HepG2 (cell line): ENCODE measurements at regions not wholly inside any gene's neighbourhood (a gene's known extent, or its start where the extent isn't known, plus 50 kb on each side); places are given as distances from the start of the nearest gene placed in this dataset.

Experiments used
- ATAC-seq: fragments of 200-7000 bp; cut with Tn5 transposase; 3 replicates; pipeline ENCODE4 v1.9.1; 2020; ENCODE audit warnings: mild to moderate bottlenecking, moderate library complexity
- BruUV-seq: library from RNA; stranded (reverse); fragments of 400-500 nt; replicated peaks from 2 replicates; lab custom pipeline; 2021; lab: Mats Ljungman, UMichigan
- CTCF ChIA-PET: fragments of 300-600 bp; formaldehyde crosslinking; extraction: SDS; loops from one replicate; lab custom pipeline; 2021; ENCODE audit warnings: low total read pairs, inconsistent platforms, low intra/inter-chr PET ratio; lab: Yijun Ruan, JAX
- POLR2A ChIA-PET: fragments of 350-600 bp; sonication (Branson Sonifier 250); formaldehyde crosslinking; loops from one replicate; lab custom pipeline; 2020; ENCODE audit warnings: antibody characterized with exemption, inconsistent platforms; lab: Yijun Ruan, JAX
- DNase-seq: peaks from one replicate; pipeline ENCODE4 v3.0.0-alpha.2; 2015; ENCODE audit warnings: low spot score
- FAIRE-seq: peaks from 3 replicates; lab custom pipeline; 2011; peaks lifted over from hg19 to GRCh38; lab: Jason Lieb, UNC
- H2AFZ ChIP-seq: one replicate; pipeline ENCODE4 v1.6.1; 2011; ENCODE audit warnings: low read length, inconsistent platforms
- H3K27ac ChIP-seq: fragments of 300-600 bp; 3 replicates; pipeline ENCODE4 v1.8.0; 2011; ENCODE audit warnings: mixed run types, mild to moderate bottlenecking, mixed read lengths, low read length, inconsistent platforms; ENCODE audit not compliant: insufficient read depth; ENCODE audit errors: extremely low read length
- H3K27me3 ChIP-seq, 2 experiments: fragments of 200-600 bp in 1 of 2; 2 replicates in 1 of 2; 3 replicates in 1 of 2; pipeline versions ENCODE4 v1.6.0 to v1.8.0; 2011; ENCODE audit warnings: low read length in 2 of 2, mild to moderate bottlenecking in 2 of 2, moderate library complexity in 2 of 2, inconsistent platforms in 1 of 2; ENCODE audit not compliant: insufficient read depth in 2 of 2, control insufficient read depth in 1 of 2
- H3K36me3 ChIP-seq, 2 experiments: fragments of 200-600 bp in 1 of 2; replicated peaks in 1 of 2; 2 replicates in 1 of 2; 3 replicates in 1 of 2; pipeline versions ENCODE4 v1.5.1 to v1.8.0; 2011; ENCODE audit warnings: low read length in 2 of 2, inconsistent platforms in 1 of 2; ENCODE audit not compliant: insufficient read depth in 2 of 2, control insufficient read depth in 1 of 2
- H3K4me1 ChIP-seq: 2 replicates; pipeline ENCODE4 v1.5.1; 2012; ENCODE audit warnings: low read length, inconsistent platforms; ENCODE audit not compliant: insufficient read depth
- H3K4me2 ChIP-seq: 2 replicates; pipeline ENCODE4 v1.6.0; 2011; ENCODE audit warnings: low read depth, low read length, inconsistent platforms
- H3K4me3 ChIP-seq, 3 experiments: fragments of 200-600 bp in 1 of 3; sonication (generic), shearing (Covaris generic) in 1 of 3; replicated peaks in 1 of 3; 2 replicates each; pipeline ENCODE4 v1.5.1; 2011 to 2016; ENCODE audit warnings: low read length in 3 of 3, inconsistent platforms in 2 of 3, low read depth in 2 of 3, mild to moderate bottlenecking in 2 of 3, control low read depth in 1 of 3, mixed read lengths in 1 of 3; ENCODE audit not compliant: insufficient read depth in 1 of 3
- H3K79me2 ChIP-seq: one replicate; pipeline ENCODE4 v1.6.1; 2011; ENCODE audit warnings: low read length, inconsistent platforms; ENCODE audit not compliant: insufficient read depth
- H3K9ac ChIP-seq: 2 replicates; pipeline ENCODE4 v1.6.0; 2011; ENCODE audit warnings: mild to moderate bottlenecking, low read depth, low read length, inconsistent platforms; ENCODE audit not compliant: insufficient read depth
- H3K9me3 ChIP-seq: 2 replicates; pipeline ENCODE4 v1.5.1; 2012; ENCODE audit warnings: mild to moderate bottlenecking, low read length
- H4K20me1 ChIP-seq: 2 replicates; pipeline ENCODE4 v1.6.0; 2011; ENCODE audit warnings: inconsistent platforms, mild to moderate bottlenecking, low read length, moderate library complexity; ENCODE audit not compliant: insufficient read depth
- DMAP1 ChIP-seq: IDR thresholded peaks from 2 replicates; pipeline ENCODE4 v1.6.1; 2016
- HOXA5 ChIP-seq: sonication (generic); formaldehyde crosslinking; IDR thresholded peaks from 2 replicates; pipeline ENCODE4 v1.4.0; 2020; ENCODE audit warnings: missing genetic modification reagents
- KLF9 ChIP-seq: IDR thresholded peaks from 2 replicates; pipeline ENCODE4 v1.6.1; 2016; ENCODE audit warnings: low read depth
- NFKBIZ ChIP-seq: IDR thresholded peaks from 2 replicates; pipeline ENCODE4 v1.6.1; 2018; ENCODE audit warnings: missing genetic modification reagents, missing compliant biosample characterization
- NR2F2 ChIP-seq: IDR thresholded peaks from 2 replicates; pipeline ENCODE4 v1.6.1; 2012; ENCODE audit warnings: low read depth, inconsistent platforms, borderline replicate concordance
- RBFOX2 ChIP-seq: fragments of 200-400 bp; formaldehyde crosslinking; IDR thresholded peaks from 2 replicates; pipeline ENCODE4 v1.6.1; 2017; ENCODE audit warnings: low read depth, mild to moderate bottlenecking, low read length
- SIX1 ChIP-seq: sonication (generic); formaldehyde crosslinking; IDR thresholded peaks from 2 replicates; pipeline ENCODE4 v1.4.0; 2020; ENCODE audit warnings: missing genetic modification reagents, borderline replicate concordance
- TOE1 ChIP-seq: sonication (generic); formaldehyde crosslinking; IDR thresholded peaks from 2 replicates; pipeline ENCODE4 v1.4.0; 2020; ENCODE audit warnings: mild to moderate bottlenecking, missing genetic modification reagents
- U2AF2 ChIP-seq: fragments of 200-400 bp; formaldehyde crosslinking; IDR thresholded peaks from 2 replicates; pipeline ENCODE4 v1.6.1; 2017; ENCODE audit warnings: low read depth, mild to moderate bottlenecking, low read length
- ZNF17 ChIP-seq: sonication (generic); formaldehyde crosslinking; IDR thresholded peaks from 2 replicates; pipeline ENCODE4 v1.5.0; 2020; ENCODE audit warnings: mild to moderate bottlenecking, missing genetic modification reagents
- ZNF30 ChIP-seq: sonication (generic); formaldehyde crosslinking; IDR thresholded peaks from 2 replicates; pipeline ENCODE4 v1.5.0; 2020; ENCODE audit warnings: mild to moderate bottlenecking, missing genetic modification reagents
- ZNF883 ChIP-seq: sonication (generic); formaldehyde crosslinking; IDR thresholded peaks from 2 replicates; pipeline ENCODE4 v1.5.1; 2020; ENCODE audit warnings: mild to moderate bottlenecking, missing genetic modification reagents; ENCODE audit errors: not compliant biosample characterization
- in situ Hi-C: cut with HindIII; loops from 2 replicates; pipeline ENCODE4 v1.10.0; 2017; ENCODE audit warnings: low pct_unique_long_range_greater_than_20kb; ENCODE audit not compliant: extremely low pct_ligation_motif_present
- intact Hi-C: fragments of 100-400 bp; cut with micrococcal nuclease; formaldehyde crosslinking; loops from one replicate; pipeline ENCODE4 v1.10.0; 2022; ENCODE audit not compliant: unreplicated experiment
- TF ChIP-seq, protein P1 (sequence below): sonication (generic); formaldehyde crosslinking; IDR thresholded peaks from 2 replicates; pipeline ENCODE4 v1.5.0; 2020; ENCODE audit warnings: mild to moderate bottlenecking, low read depth, missing genetic modification reagents, borderline replicate concordance
- TF ChIP-seq, protein P2 (sequence below): sonication (generic); formaldehyde crosslinking; IDR thresholded peaks from 2 replicates; pipeline ENCODE4 v1.9.0; 2021; ENCODE audit warnings: missing genetic modification reagents, borderline replicate concordance
- TF ChIP-seq, protein P3 (sequence below): sonication (generic); formaldehyde crosslinking; IDR thresholded peaks from 2 replicates; pipeline ENCODE4 v1.4.0; 2020; ENCODE audit warnings: missing genetic modification reagents, borderline replicate concordance
- TF ChIP-seq, protein P4 (sequence below): sonication (generic); formaldehyde crosslinking; IDR thresholded peaks from 2 replicates; pipeline ENCODE4 v1.8.0; 2022; ENCODE audit warnings: mild to moderate bottlenecking, missing genetic modification reagents, moderate library complexity

DNA sequence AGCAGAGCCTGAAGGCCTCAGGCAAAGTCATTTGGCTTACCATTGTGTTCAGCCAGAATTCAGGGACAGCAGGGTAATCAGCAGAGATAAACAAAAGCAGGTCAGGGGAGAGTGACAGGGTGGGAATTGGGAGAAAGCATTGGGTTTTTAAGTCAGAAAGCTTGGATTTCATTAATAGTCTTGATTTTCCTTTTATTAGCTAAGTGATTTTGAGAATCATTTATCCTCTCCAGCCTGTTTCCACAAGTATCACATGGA, 410.1 kb downstream of the HNRNPD start:
- FAIRE-seq, result no peak
- in situ Hi-C loops, result no loop called here
- no peak for TF ChIP-seq NFKBIZ
- no peak for TF ChIP-seq ZNF883 (CRISPR knock-in tag)
- no peak for TF ChIP-seq RBFOX2
- no peak for TF ChIP-seq SIX1 (CRISPR knock-in tag)
- no peak for TF ChIP-seq KLF9 (CRISPR knock-in tag)
- no peak for TF ChIP-seq U2AF2
- TF ChIP-seq ZNF17 (CRISPR knock-in tag), result no peak
- TF ChIP-seq, protein P1, sequence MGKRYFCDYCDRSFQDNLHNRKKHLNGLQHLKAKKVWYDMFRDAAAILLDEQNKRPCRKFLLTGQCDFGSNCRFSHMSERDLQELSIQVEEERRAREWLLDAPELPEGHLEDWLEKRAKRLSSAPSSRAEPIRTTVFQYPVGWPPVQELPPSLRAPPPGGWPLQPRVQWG (CRISPR knock-in tag), result no peak
- no peak for TF ChIP-seq NR2F2
- TF ChIP-seq HOXA5 (CRISPR knock-in tag), result no peak
- TF ChIP-seq, protein P2, sequence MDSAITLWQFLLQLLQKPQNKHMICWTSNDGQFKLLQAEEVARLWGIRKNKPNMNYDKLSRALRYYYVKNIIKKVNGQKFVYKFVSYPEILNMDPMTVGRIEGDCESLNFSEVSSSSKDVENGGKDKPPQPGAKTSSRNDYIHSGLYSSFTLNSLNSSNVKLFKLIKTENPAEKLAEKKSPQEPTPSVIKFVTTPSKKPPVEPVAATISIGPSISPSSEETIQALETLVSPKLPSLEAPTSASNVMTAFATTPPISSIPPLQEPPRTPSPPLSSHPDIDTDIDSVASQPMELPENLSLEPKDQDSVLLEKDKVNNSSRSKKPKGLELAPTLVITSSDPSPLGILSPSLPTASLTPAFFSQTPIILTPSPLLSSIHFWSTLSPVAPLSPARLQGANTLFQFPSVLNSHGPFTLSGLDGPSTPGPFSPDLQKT, result no peak
- no peak for TF ChIP-seq ZNF30 (CRISPR knock-in tag)
- TF ChIP-seq, protein P3, sequence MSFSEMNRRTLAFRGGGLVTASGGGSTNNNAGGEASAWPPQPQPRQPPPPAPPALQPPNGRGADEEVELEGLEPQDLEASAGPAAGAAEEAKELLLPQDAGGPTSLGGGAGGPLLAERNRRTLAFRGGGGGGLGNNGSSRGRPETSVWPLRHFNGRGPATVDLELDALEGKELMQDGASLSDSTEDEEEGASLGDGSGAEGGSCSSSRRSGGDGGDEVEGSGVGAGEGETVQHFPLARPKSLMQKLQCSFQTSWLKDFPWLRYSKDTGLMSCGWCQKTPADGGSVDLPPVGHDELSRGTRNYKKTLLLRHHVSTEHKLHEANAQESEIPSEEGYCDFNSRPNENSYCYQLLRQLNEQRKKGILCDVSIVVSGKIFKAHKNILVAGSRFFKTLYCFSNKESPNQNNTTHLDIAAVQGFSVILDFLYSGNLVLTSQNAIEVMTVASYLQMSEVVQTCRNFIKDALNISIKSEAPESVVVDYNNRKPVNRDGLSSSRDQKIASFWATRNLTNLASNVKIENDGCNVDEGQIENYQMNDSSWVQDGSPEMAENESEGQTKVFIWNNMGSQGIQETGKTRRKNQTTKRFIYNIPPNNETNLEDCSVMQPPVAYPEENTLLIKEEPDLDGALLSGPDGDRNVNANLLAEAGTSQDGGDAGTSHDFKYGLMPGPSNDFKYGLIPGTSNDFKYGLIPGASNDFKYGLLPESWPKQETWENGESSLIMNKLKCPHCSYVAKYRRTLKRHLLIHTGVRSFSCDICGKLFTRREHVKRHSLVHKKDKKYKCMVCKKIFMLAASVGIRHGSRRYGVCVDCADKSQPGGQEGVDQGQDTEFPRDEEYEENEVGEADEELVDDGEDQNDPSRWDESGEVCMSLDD (CRISPR knock-in tag), result no peak
- no peak for TF ChIP-seq DMAP1 (CRISPR knock-in tag)
- TF ChIP-seq TOE1 (CRISPR knock-in tag), result no peak
- TF ChIP-seq, protein P4, sequence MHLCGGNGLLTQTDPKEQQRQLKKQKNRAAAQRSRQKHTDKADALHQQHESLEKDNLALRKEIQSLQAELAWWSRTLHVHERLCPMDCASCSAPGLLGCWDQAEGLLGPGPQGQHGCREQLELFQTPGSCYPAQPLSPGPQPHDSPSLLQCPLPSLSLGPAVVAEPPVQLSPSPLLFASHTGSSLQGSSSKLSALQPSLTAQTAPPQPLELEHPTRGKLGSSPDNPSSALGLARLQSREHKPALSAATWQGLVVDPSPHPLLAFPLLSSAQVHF (CRISPR knock-in tag), result no peak
- TF ChIP-seq, all 625 proteins: peak for 0
- DNase-seq (no peak), ATAC-seq (no peak)
- Histone ChIP-seq H2AFZ (no peak overlapping the region), H3K27ac (no peak overlapping the region), H3K4me3 (no peak overlapping the region), H3K36me3 (no peaks in the 10 kb centered on the region), H3K9ac (no peak overlapping the region), H3K9me3 (no peaks in the 10 kb centered on the region), H3K79me2 (no peaks in the 10 kb centered on the region), H3K4me1 (no peaks in the 10 kb centered on the region), H3K27me3 (no peaks in the 10 kb centered on the region), H3K4me2 (no peak overlapping the region), H4K20me1 (no peaks in the 10 kb centered on the region)
- no TSS peak for BruUV-seq
- ChIA-PET POLR2A (no interaction called here), CTCF (no interaction called here)
- intact Hi-C loops, result no loop called here
